Esophagus muscularis mucosa (tissue), 4 donors: ENCODE measurements at regions not wholly inside any gene's neighbourhood (a gene's known extent, or its start where the extent isn't known, plus 50 kb on each side); places are given as distances from the start of the nearest gene placed in this dataset.
"Not testable (repeated sequence)": the region's sequence is repeated elsewhere in the genome, so short reads cannot be mapped to it uniquely, and the experiment has no call there.

Experiments
- DNase-seq: peaks from one replicate; pipeline ENCODE4 v3.0.0-alpha.2; 2017; ENCODE audit errors: extremely low spot score
- H3K27ac ChIP-seq, 4 donors: fragments of 200-600 bp; sonication (generic); replicated peaks in 1 of 4; 1 replicate in 3 of 4; 2 replicates in 1 of 4; pipeline ENCODE4 v1.5.1; 2016 to 2019; ENCODE audit warnings: mild to moderate bottlenecking in 1 of 4
- H3K27me3 ChIP-seq, 4 donors: fragments of 200-600 bp; sonication (generic); one replicate each; pipeline versions ENCODE4 v1.5.1 to v1.6.0; 2016 to 2019
- H3K36me3 ChIP-seq, 4 donors: fragments of 200-600 bp; sonication (generic); one replicate each; pipeline ENCODE4 v1.5.1; 2016 to 2019
- H3K4me1 ChIP-seq, 4 donors: fragments of 200-600 bp; sonication (generic); one replicate each; pipeline ENCODE4 v1.5.1; 2016 to 2019
- H3K4me3 ChIP-seq, 4 donors: fragments of 200-600 bp; sonication (generic); 1 replicate in 2 of 4; 2 replicates in 2 of 4; pipeline ENCODE4 v1.5.1; 2016 to 2019; ENCODE audit warnings: mild to moderate bottlenecking in 4 of 4, moderate library complexity in 1 of 4
- H3K9me3 ChIP-seq, 4 donors: fragments of 200-600 bp; sonication (generic); 1 replicate in 3 of 4; 2 replicates in 1 of 4; pipeline ENCODE4 v1.5.1; 2016 to 2019
- EP300 ChIP-seq: sonication (generic); formaldehyde crosslinking; IDR thresholded peaks from one replicate; pipeline ENCODE4 v1.6.1; 2017; ENCODE audit warnings: antibody characterized with exemption
- POLR2A ChIP-seq: fragments of 450-650 bp; IDR thresholded peaks from one replicate; pipeline ENCODE4 v1.6.1; 2017; ENCODE audit warnings: antibody characterized with exemption, moderate library complexity, mild to moderate bottlenecking, low read depth
- POLR2AphosphoS5 ChIP-seq, 2 donors: sonication (generic); formaldehyde crosslinking; IDR thresholded peaks; one replicate each; pipeline ENCODE4 v1.6.1; 2017; ENCODE audit warnings: antibody characterized with exemption in 2 of 2
- WGBS: methylation state at CpG from one replicate; pipeline ENCODE4 v1.1.5; 2018; 5-methylcytosine and 5-hydroxymethylcytosine counted together
- intact Hi-C: fragments of 100-400 bp; cut with DNase I; formaldehyde crosslinking; loops from one replicate; pipeline ENCODE4 v1.15.1; 2023
- TF ChIP-seq, protein P1 (sequence below), 3 experiments: fragments of 200-600 bp in 2 of 3; fragments of 450-650 bp in 1 of 3; sonication (generic) in 2 of 3; IDR thresholded peaks; one replicate each; pipeline ENCODE4 v1.5.1; 2017 to 2019; ENCODE audit warnings: antibody characterized with exemption in 3 of 3, mild to moderate bottlenecking in 2 of 3, moderate library complexity in 1 of 3

DNA sequence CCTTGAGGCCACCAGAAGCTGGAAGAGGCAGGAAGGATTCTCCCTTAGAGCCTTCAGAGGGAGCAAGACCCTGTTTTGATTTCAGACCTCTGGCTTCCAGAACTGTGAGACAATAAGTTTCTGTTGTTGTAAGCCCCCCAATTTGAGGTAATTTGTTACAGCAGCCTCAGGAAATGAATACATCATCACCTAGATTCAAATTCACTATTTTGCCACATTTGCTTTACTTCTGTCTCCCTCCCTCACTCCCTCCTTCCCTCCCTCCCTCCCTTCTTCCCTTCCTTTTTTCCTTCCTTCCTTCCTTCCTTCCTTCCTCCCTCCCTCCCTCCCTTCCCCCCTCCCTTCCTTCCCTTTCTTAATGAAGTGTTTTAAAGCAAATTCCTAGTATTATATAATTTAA lies 58.1 kb upstream of the KIF13A start:
- H3K27ac ChIP-seq: no peak overlapping the region
- no peaks in the 10 kb centered on the region for H3K27me3 ChIP-seq
- no peak for DNase-seq
- TF ChIP-seq POLR2A (no peak), EP300 (no peak), POLR2AphosphoS5 (IDR thresholded peaks at IDR 0.05) (no peak)
- TF ChIP-seq, protein P1, sequence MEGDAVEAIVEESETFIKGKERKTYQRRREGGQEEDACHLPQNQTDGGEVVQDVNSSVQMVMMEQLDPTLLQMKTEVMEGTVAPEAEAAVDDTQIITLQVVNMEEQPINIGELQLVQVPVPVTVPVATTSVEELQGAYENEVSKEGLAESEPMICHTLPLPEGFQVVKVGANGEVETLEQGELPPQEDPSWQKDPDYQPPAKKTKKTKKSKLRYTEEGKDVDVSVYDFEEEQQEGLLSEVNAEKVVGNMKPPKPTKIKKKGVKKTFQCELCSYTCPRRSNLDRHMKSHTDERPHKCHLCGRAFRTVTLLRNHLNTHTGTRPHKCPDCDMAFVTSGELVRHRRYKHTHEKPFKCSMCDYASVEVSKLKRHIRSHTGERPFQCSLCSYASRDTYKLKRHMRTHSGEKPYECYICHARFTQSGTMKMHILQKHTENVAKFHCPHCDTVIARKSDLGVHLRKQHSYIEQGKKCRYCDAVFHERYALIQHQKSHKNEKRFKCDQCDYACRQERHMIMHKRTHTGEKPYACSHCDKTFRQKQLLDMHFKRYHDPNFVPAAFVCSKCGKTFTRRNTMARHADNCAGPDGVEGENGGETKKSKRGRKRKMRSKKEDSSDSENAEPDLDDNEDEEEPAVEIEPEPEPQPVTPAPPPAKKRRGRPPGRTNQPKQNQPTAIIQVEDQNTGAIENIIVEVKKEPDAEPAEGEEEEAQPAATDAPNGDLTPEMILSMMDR (IDR thresholded peaks at IDR 0.05): no peak
- H3K4me1 ChIP-seq: peaks cover 11 to 41% (median 31%) of the 10 kb centered on the region in 4 donors
- no peaks in the 10 kb centered on the region for H3K36me3 ChIP-seq
- no peaks in the 10 kb centered on the region for H3K9me3 ChIP-seq
- H3K4me3 ChIP-seq: no peak overlapping the region
- intact Hi-C loops: no loop called here

DNA sequence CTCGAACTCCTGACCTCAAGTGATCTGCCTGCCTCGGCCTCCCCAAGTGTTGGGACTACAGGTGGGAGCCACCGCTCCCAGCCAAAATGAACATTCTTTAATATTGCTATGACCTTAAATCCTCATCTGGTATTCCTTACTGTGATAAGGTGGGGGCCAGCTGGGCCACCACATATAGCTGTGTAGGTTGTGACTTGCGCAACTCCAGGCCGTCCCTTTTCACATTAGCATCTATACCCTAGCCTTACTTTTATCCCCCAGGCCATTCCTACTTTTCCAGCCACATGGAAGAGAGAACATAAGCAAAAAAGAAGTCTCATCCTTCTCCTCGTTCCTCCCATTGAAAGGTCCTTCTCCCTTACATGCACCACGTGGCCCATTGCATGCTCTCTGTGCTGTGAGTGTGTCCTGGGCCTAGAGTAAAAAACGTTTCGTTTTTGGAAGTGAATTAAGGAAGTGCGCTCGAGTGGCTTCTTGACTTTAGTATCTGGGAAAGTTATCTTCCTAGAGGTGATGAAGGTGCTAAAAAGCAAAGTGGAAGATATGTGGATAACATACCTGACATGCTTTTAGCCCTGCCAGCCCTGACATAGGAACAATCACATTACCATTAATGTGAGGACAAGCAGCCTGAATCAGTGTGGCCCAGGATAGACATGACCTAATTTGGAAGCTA lies 56.8 kb upstream of the KIF13A start:
- 83% methylated on average over 11 of the region's 11 CpGs for WGBS
- Histone ChIP-seq H3K4me3 (no peak overlapping the region), H3K36me3 (no peaks in the 10 kb centered on the region), H3K27ac (peak overlapping the region in 3 of 4 donors; percentile 16 to 69 (median 66)), H3K27me3 (no peaks in the 10 kb centered on the region), H3K4me1 (peaks cover 11 to 41% (median 31%) of the 10 kb centered on the region in 4 donors), H3K9me3 (no peaks in the 10 kb centered on the region)
- DNase-seq: no peak
- TF ChIP-seq EP300 (no peak), POLR2A (no peak), POLR2AphosphoS5 (IDR thresholded peaks at IDR 0.05) (no peak)
- TF ChIP-seq, protein P1 (IDR thresholded peaks at IDR 0.05): no peak
- intact Hi-C loops: no loop called here

DNA sequence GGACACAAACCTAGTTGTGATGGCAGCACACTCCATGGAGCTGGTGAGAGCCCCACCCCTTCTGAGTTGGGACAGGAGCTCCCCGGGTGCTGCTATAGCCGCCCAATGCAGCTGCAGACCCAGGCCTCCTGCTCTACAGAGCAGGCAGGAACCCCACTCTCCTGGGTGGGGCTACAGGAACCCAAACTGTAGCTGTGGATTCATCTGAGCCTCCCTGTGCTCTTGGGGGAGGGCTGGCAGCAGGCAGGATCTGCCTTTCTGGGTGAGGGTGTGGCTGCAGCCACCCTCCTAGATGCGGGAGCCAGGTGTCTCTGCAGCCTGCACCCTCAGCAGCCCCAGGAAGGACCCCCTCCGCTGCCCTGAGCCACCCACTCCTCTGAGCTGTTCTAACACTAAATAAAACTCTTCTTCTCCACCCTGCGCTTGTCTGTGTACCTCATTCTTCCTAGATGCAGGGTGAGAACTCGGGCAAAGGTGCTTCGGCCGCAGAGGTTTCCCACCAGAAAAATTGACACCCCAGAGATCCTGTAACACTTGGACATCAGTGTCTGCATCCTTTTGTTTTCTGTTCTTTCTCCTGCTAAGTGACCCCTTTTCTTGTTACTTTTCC lies 55.2 kb upstream of the KIF13A start:
- peak overlapping the region; percentile 66 to 70 (median 69) for H3K27ac ChIP-seq
- no peaks in the 10 kb centered on the region for H3K36me3 ChIP-seq
- H3K9me3 ChIP-seq: no peaks in the 10 kb centered on the region
- peaks cover 11 to 45% (median 31%) of the 10 kb centered on the region in 4 donors for H3K4me1 ChIP-seq
- H3K4me3 ChIP-seq: no peak overlapping the region
- intact Hi-C loops: no loop called here
- no peaks in the 10 kb centered on the region for H3K27me3 ChIP-seq
- no peak for TF ChIP-seq POLR2AphosphoS5 (IDR thresholded peaks at IDR 0.05)
- TF ChIP-seq, protein P1 (IDR thresholded peaks at IDR 0.05): no peak
- no peak for TF ChIP-seq EP300
- no peak for TF ChIP-seq POLR2A
- DNase-seq: no peak
- WGBS: 94% methylated on average over 7 of the region's 8 CpGs

DNA sequence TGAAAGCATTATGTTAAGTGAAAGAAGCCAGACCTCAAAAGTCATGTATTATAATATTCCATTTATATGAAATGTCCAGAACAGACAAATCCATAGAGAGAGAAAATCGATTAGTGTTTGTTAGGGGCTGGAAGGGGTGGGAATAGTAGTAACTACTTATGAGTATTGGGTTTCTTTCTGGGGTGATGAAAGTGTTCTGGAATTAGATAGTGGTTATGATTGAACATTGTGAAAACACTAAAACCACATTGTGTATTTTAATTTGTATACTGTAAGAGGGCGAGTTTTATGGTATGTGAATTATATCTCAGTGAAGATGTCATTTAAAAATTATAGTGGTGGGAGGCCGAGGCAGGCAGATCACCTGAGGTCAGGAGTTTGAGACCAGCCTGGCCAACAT lies 52.0 kb upstream of the KIF13A start:
- intact Hi-C loops: no loop called here
- Histone ChIP-seq H3K4me1 (peaks cover 11 to 40% (median 23%) of the 10 kb centered on the region in 4 donors), H3K27me3 (no peaks in the 10 kb centered on the region), H3K27ac (no peak overlapping the region), H3K9me3 (no peaks in the 10 kb centered on the region), H3K36me3 (no peaks in the 10 kb centered on the region), H3K4me3 (no peak overlapping the region)
- WGBS: 97% methylated on average over 3 of the region's 3 CpGs
- no peak for TF ChIP-seq EP300
- TF ChIP-seq POLR2A: no peak
- no peak for TF ChIP-seq POLR2AphosphoS5 (IDR thresholded peaks at IDR 0.05)
- TF ChIP-seq, protein P1 (IDR thresholded peaks at IDR 0.05): no peak
- no peak for DNase-seq

DNA sequence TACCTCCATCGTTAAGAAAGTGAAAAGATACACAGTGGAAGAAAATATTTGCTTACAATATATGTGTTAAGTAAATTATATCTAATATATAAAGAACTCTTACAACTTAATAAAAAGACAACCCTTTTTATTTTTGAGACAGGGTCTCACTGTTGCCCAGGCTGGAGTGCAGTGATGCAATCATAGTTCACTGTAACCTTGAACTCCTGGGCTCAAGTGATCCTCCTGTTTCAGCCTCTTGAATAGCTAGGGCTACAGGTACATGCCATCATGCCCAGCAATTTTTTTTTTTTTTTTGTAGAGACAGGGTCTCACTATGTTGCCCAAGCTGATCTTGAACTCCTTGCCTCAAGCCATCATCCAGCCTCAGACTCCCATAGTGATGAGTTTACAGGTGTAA lies 50.8 kb upstream of the KIF13A start:
- intact Hi-C loops, H3K27me3 ChIP-seq, H3K36me3 ChIP-seq, H3K9me3 ChIP-seq, H3K4me3 ChIP-seq, H3K27ac ChIP-seq, DNase-seq: not testable (repeated sequence)
- peaks cover 8 to 28% (median 13%) of the 10 kb centered on the region in 4 donors for H3K4me1 ChIP-seq
- 96% methylated on average over 1 of the region's 1 CpG for WGBS
